ENCODE measurements at regions not wholly inside any gene's neighbourhood (a gene's known extent, or its start where the extent isn't known, plus 50 kb on each side); places are given as distances from the start of the nearest gene placed in this dataset.

DNA sequence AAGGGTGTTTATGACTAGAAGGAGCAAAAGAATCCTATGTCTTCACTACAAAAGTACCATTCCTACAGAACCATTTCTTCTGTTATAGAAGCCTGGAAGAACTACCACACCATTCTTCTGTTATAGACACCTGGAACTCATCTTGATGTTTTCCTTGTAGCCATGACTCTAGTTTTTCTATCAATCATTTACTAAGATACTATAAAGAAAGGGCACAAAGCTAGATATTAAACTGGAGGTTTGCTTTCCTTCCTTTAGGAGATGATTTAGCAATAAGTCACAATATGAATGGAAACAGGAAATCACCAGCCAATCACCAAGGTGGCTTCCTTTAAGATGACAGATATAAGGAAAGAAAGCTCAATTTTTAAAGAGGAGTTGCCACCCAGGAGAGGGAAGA lies 100.3 kb upstream of the NEUROD1 start:
- Histone ChIP-seq H2AFZ (ENCODE audit: low read depth, low read length) (peak overlapping the region; percentile 42), H3K9ac (replicated peaks; ENCODE audit: extremely low read depth, insufficient read depth, low read length) (no peak overlapping the region), H3K9me3 (replicated peaks; ENCODE audit: control insufficient read depth, insufficient read depth, low read length) (no peaks in the 10 kb centered on the region), H3K4me3 (replicated peaks in 1 of 3; ENCODE audit: insufficient read depth in 1 of 3, low read depth in 1 of 3, low read length in 3 of 3) (no peak overlapping the region), H3K4me2 (ENCODE audit: insufficient read depth, low read length) (peak overlapping the region; percentile 12), H3K36me3 (ENCODE audit: control insufficient read depth in 2 of 2, extremely low read depth in 1 of 2, insufficient read depth in 2 of 2, low read length in 2 of 2) (no peaks in the 10 kb centered on the region), H3K4me1 (ENCODE audit: control insufficient read depth, extremely low read depth, insufficient read depth, low read length) (peaks cover 58% of the 10 kb centered on the region), H3K27ac (ENCODE audit: insufficient read depth, low read depth, low read length) (no peak overlapping the region), H4K20me1 (replicated peaks; ENCODE audit: control insufficient read depth, extremely low read depth, insufficient read depth, low read length) (no peaks in the 10 kb centered on the region), H3K79me2 (ENCODE audit: control insufficient read depth, insufficient read depth, low read length) (no peaks in the 10 kb centered on the region), H3K9me1 (replicated peaks; ENCODE audit: control insufficient read depth, extremely low read depth, insufficient read depth, low read length) (no peaks in the 10 kb centered on the region), H3K27me3 (ENCODE audit: control insufficient read depth in 2 of 2, insufficient read depth in 2 of 2, low read length in 2 of 2) (no peaks in the 10 kb centered on the region)
- BruUV-seq (replicated peaks) = no TSS peak
- no peak for FAIRE-seq
- no peak for DNase-seq (ENCODE audit: low read depth, low spot score)
- intact Hi-C loops (cut with micrococcal nuclease) (no loop called here), dilution Hi-C loops (cut with MboI; ENCODE audit: extremely low pct_ligation_motif_present, low sequenced_read_pairs) (no loop called here)
- ChIA-PET POLR2A (interaction anchor here (0.8 to 1.7 kb wide), 2 partner anchors 10 to 38 kb away, joined by 3 read pairs; no protein-coding TSS in a partner anchor), CTCF (interaction anchor here (0.7 to 3.1 kb wide), 8 partner anchors 9 to 124 kb away, joined by 3 to 17 read pairs (median 6); partner anchors contain the start of gene ITPRID2)
- TF ChIP-seq FOS (IDR thresholded peaks at IDR 0.05; ENCODE audit: borderline replicate concordance, insufficient read depth, low read length) = peak; percentile 28
- no peak for TF ChIP-seq POLR2A (IDR thresholded peaks at IDR 0.05; ENCODE audit: low read depth, low read length)
- TF ChIP-seq, protein P1, sequence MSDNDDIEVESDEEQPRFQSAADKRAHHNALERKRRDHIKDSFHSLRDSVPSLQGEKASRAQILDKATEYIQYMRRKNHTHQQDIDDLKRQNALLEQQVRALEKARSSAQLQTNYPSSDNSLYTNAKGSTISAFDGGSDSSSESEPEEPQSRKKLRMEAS (IDR thresholded peaks at IDR 0.05; ENCODE audit: insufficient read depth, insufficient read length) = no peak
- TF ChIP-seq, protein P2, sequence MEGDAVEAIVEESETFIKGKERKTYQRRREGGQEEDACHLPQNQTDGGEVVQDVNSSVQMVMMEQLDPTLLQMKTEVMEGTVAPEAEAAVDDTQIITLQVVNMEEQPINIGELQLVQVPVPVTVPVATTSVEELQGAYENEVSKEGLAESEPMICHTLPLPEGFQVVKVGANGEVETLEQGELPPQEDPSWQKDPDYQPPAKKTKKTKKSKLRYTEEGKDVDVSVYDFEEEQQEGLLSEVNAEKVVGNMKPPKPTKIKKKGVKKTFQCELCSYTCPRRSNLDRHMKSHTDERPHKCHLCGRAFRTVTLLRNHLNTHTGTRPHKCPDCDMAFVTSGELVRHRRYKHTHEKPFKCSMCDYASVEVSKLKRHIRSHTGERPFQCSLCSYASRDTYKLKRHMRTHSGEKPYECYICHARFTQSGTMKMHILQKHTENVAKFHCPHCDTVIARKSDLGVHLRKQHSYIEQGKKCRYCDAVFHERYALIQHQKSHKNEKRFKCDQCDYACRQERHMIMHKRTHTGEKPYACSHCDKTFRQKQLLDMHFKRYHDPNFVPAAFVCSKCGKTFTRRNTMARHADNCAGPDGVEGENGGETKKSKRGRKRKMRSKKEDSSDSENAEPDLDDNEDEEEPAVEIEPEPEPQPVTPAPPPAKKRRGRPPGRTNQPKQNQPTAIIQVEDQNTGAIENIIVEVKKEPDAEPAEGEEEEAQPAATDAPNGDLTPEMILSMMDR (IDR thresholded peaks at IDR 0.05; ENCODE audit: extremely low read depth in 1 of 2, insufficient read depth in 1 of 2, low read depth in 1 of 2, low read length in 2 of 2) = no peak
- TF ChIP-seq EZH2 (IDR thresholded peaks at IDR 0.05; ENCODE audit: borderline replicate concordance, low read depth, low read length, severe bottlenecking) = no peak
- no peak for TF ChIP-seq JUN (IDR thresholded peaks at IDR 0.05; ENCODE audit: borderline replicate concordance, insufficient read depth, insufficient read length, low read depth)
- peak; percentile 76 for TF ChIP-seq GATA2 (IDR thresholded peaks at IDR 0.05; ENCODE audit: insufficient read depth, insufficient read length, low read depth, low read length)
- TF ChIP-seq POLR2AphosphoS5 (IDR thresholded peaks at IDR 0.05; ENCODE audit: insufficient read depth, low read depth, low read length) = no peak
- no peak for TF ChIP-seq MYC (IDR thresholded peaks at IDR 0.05; ENCODE audit: low read depth, low read length)

Data from endothelial cell of umbilical vein (primary cell).